ENCODE measurements at regions not wholly inside any gene's neighbourhood (a gene's known extent, or its start where the extent isn't known, plus 50 kb on each side); places are given as distances from the start of the nearest gene placed in this dataset.

GRCh38 chr17:15161395-15161794 lies 103.7 kb downstream of the PMP22 start:
- TF ChIP-seq CTCF (IDR thresholded peaks at IDR 0.05): no peak
- no peak for TF ChIP-seq POLR2A (IDR thresholded peaks at IDR 0.05; ENCODE audit: low read depth)

All from esophagus muscularis mucosa (tissue), 3 donors.